GM18867 (cell line): ENCODE measurements at regions not wholly inside any gene's neighbourhood (a gene's known extent, or its start where the extent isn't known, plus 50 kb on each side); places are given as distances from the start of the nearest gene placed in this dataset.

Source experiments
- ATAC-seq: cut with Tn5 transposase; IDR thresholded peaks from one replicate; pipeline ENCODE4 v1.9.1; 2021; ENCODE audit warnings: mild to moderate bottlenecking, moderate library complexity; ENCODE audit not compliant: unreplicated experiment

DNA sequence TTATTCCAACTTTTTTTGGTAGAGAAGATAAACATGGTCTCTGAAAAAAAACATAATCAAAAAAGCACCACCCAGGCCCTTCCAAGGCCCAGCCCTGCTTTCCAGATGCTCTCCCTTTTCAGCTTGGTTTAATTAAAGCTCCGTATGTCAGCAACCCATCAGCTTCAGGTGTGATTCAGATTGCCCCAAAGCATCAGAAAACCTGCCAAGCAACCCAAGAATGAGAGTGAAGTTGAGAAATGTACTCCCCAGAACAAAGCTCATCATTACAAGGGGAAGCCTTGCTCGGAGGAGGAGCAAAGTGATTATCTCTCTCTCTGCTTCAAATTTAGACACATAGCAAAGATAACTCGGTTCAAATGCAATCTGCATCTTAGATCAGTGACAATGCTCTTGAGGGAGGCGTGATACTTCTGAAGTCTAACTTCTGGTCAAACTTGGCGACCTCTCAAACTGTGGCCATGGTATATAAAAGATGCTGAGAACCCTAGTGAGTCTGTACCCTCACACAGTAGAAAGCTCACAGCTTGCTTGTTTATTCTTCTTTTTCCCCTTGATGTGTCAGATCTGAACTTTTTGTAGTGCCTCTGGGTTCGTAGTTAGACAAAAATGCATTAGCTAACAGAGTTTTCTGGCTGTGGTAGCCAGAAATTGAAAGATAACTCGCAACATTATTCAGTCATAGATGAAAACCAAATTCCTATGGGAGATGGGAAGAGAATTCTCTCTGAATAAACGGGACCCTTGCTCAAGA lies 63.3 kb upstream of the ZC3H11B start:
- no peak for ATAC-seq

DNA sequence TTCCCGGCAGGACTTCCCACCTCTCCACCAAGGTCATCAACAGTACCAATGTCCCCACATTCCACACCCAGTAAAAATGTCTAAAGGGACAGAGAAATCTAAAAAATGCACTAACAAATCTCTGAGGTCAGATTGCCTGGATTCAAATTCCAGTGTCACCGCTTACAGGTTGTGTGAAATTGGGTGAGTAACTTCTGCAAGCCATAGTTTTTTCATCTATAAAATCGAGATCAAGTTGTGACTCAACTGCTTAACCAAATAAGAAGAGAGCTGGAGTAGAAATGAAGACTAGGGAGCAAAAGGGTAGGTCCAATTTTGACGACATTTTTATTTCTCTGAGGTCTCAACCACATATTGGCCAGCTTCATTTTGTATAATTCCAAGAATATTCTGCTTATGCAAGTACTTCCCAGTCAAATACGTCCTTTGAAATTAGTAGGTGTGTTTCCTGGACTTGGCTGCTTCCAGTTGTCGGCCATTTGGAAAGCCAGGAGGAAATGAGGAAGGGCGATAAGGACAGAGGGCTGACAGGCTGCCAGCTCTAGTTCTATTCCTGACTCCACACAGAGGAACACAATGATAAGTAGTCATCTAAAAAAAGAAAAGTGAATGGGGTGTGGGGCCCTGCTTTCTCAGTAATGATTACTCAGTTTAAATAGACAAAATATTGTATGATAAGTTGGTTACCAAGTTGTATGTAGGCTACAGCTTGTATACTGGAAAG lies 57.7 kb upstream of the ZC3H11B start:
- no peak for ATAC-seq

DNA sequence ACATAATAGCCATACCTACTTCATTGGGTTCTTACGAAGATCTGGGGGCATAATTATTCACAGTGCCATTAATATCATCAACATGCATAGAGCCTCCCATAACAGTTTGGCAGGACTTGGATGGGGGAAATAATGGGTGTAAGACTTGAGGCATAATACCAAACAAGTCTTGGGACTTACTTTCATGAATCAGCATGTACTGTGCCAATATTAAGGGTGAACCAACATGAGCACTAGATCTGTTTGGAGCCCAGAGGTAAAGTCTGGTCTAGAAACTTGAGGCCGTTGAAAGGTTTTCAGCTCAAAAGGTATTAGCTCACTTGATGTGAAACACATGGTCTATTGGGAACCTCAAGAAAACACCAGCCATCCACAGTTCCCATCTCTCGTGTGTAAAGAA lies 56.7 kb upstream of the ZC3H11B start:
- ATAC-seq = no peak

DNA sequence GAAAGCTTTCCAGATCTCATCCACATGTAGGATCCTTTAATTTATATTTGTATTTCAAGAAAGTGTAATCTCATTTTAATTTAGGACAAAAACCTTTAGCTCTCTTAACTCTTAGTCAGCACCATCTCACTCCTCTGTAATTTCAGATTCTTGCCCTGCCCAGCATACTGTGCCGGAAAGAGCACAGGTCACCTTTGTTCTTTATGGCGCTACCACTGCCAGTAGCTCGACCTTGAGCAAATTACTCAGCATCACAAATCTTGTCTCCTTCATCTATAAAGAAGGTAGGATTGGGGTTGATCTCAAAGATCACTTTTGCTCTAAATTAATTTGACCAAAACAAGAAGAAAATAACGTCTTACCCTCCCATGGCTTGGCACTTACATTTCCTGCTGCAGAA lies 56.1 kb upstream of the ZC3H11B start:
- no peak for ATAC-seq

DNA sequence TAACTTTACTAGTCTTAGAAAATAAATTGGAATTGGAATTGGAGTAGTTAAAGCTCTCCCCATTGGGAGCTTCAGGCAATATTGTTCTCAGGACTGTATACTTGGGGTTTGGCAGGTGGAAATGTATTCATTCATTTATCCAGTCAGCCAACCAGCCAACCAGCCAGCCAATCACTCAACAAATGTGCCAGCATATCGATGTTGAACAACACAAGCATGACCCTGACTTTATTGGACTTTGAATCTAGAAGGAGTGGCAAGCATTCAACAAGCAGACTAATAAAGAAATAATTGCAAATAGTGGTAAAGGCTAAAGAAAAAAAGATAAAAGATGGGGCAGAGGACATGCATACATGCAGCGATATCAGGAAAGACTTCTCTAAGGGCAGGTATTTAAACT lies 55.5 kb upstream of the ZC3H11B start:
- ATAC-seq = no peak

DNA sequence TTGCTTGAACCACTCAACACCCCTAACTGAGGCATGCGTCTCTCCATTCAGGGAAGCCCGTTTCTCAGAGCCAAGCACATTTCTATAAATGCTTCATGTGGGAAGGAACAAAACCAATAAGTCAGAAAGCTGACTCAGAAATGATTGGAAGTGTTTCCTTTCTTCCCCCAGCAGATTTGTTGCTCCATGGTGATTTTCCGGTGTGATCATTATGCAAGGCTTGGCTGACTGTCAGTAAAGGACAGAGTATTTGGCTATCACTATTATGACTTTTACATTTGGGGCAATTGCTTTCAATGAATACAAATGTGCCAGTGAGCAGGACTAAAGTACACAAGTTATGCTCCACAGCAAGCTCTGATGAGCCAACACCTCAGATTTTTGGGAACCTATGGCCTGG lies 53.3 kb upstream of the ZC3H11B start:
- no peak for ATAC-seq

DNA sequence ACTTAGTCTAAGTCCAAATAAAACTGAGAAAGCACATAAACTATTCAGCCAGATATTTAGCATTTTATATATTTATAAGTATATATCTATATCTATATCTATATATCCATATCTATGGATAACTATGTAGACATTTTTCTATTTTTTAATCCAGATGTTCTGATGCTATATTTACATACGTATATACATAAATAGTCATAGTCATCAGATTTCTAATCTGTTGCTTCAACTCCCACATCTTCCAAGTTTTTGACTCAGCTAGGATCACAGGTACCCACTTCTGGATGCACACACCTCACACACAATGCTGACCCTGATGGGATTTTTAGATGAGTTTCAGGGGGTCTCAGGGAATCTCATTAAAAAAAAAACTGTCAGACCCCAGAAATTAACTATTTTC lies 52.2 kb upstream of the ZC3H11B start:
- ATAC-seq = no peak

DNA sequence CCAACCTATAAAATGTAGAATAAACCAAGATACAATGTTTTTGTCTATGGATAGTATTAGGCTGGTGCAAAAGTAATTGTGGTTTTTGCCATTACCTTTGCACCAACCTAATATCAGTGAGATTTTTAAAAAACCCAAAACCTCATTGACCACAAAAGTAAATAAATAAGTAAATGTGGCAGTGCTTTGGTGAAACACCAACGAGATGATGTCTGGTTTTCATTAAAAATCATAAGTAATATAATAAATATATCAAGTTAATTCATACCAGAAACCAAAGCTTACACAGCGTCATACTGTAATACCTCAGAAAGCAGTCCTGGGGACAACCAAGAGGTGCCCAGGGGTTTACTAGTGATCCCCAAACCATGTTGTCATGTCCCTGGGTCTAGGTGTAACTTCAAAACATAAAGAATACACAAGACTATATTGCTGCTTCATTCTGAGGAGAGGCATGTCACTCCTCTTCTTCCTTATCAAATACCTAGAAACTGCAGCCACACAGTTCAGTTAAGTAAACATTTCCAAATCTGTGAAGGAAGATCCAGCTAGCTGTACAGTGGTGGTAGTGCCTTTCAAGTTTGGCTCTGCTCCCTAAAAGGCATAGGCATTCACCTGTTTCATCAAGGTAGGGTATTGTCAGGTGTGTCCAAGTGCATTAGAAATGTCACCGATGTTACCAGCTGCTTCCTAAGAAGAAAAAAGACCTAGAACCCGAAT lies 51.6 kb upstream of the ZC3H11B start:
- no peak for ATAC-seq
